Hepatocyte (in vitro differentiated cells): ENCODE measurements at regions not wholly inside any gene's neighbourhood (a gene's known extent, or its start where the extent isn't known, plus 50 kb on each side); places are given as distances from the start of the nearest gene placed in this dataset.

Source experiments
- DNase-seq: peaks from one replicate; pipeline ENCODE4 v3.0.0-alpha.2; 2016; ENCODE audit warnings: low spot score
- H2AFZ ChIP-seq: fragments of 200-600 bp; sonication (generic); 2 replicates; pipeline ENCODE4 v1.6.0; 2016; ENCODE audit warnings: antibody characterized with exemption, mild to moderate bottlenecking
- H3K27ac ChIP-seq: fragments of 200-600 bp; sonication (generic); 2 replicates; pipeline ENCODE4 v1.5.1; 2016; ENCODE audit warnings: mild to moderate bottlenecking
- H3K27me3 ChIP-seq: fragments of 200-600 bp; sonication (generic); 2 replicates; pipeline ENCODE4 v1.6.1; 2016
- H3K36me3 ChIP-seq: fragments of 200-600 bp; sonication (generic); replicated peaks from 2 replicates; pipeline ENCODE4 v1.5.1; 2016; ENCODE audit warnings: low read depth; ENCODE audit not compliant: insufficient read depth
- H3K4me1 ChIP-seq: fragments of 200-600 bp; sonication (generic); 2 replicates; pipeline ENCODE4 v1.5.1; 2016; ENCODE audit warnings: mild to moderate bottlenecking, moderate library complexity; ENCODE audit not compliant: insufficient read depth
- H3K4me2 ChIP-seq: fragments of 200-600 bp; sonication (generic); 2 replicates; pipeline ENCODE4 v1.6.0; 2016
- H3K4me3 ChIP-seq: fragments of 200-600 bp; sonication (generic); 2 replicates; pipeline ENCODE4 v1.5.1; 2016; ENCODE audit warnings: mild to moderate bottlenecking
- H3K79me2 ChIP-seq: fragments of 200-600 bp; sonication (generic); 2 replicates; pipeline ENCODE4 v1.6.0; 2017; ENCODE audit warnings: mild to moderate bottlenecking
- H3K9me2 ChIP-seq: fragments of 200-600 bp; sonication (generic); replicated peaks from 2 replicates; pipeline ENCODE4 v1.6.0; 2017; ENCODE audit warnings: mild to moderate bottlenecking; ENCODE audit not compliant: insufficient read depth
- H3K9me3 ChIP-seq: fragments of 200-600 bp; sonication (generic); 2 replicates; pipeline ENCODE4 v1.5.1; 2016; ENCODE audit warnings: low read depth, mild to moderate bottlenecking
- H4K20me1 ChIP-seq: fragments of 200-600 bp; sonication (generic); 2 replicates; pipeline ENCODE4 v1.6.0; 2016; ENCODE audit warnings: mild to moderate bottlenecking; ENCODE audit not compliant: insufficient read depth, poor library complexity, severe bottlenecking
- EZH2 ChIP-seq: fragments of 200-600 bp; sonication (generic); IDR thresholded peaks from 2 replicates; pipeline ENCODE4 v1.6.1; 2016; ENCODE audit warnings: antibody characterized with exemption, mild to moderate bottlenecking, borderline replicate concordance
- EZH2phosphoT487 ChIP-seq: fragments of 200-600 bp; sonication (generic); IDR thresholded peaks from one replicate; pipeline ENCODE4 v1.6.1; 2018; ENCODE audit warnings: antibody characterized with exemption, mild to moderate bottlenecking, low read depth, moderate library complexity; ENCODE audit not compliant: unreplicated experiment, severe bottlenecking
- WGBS: methylation state at CpG from one replicate; pipeline ENCODE4 v1.1.6; 2016; ENCODE audit warnings: low lambda C conversion rate; ENCODE audit errors: missing lambda C conversion rate; 5-methylcytosine and 5-hydroxymethylcytosine counted together
- TF ChIP-seq, protein P1 (sequence below): fragments of 200-600 bp; sonication (generic); IDR thresholded peaks from 2 replicates; pipeline ENCODE4 v1.5.1; 2016; ENCODE audit warnings: antibody characterized with exemption, mild to moderate bottlenecking; ENCODE audit not compliant: poor library complexity

GRCh38 chr6:40914005-40914404 is 125.0 kb downstream of the UNC5CL start:
- Histone ChIP-seq H3K4me3 (no peak overlapping the region), H4K20me1 (no peaks in the 10 kb centered on the region), H3K9me2 (no peaks in the 10 kb centered on the region), H3K36me3 (no peaks in the 10 kb centered on the region), H3K27ac (no peak overlapping the region), H3K4me1 (no peaks in the 10 kb centered on the region), H3K9me3 (no peaks in the 10 kb centered on the region), H3K79me2 (no peaks in the 10 kb centered on the region), H3K4me2 (no peak overlapping the region), H2AFZ (no peak overlapping the region), H3K27me3 (no peaks in the 10 kb centered on the region)
- no peak for DNase-seq
- WGBS, result 78% methylated on average over 6 of the region's 6 CpGs
- TF ChIP-seq EZH2phosphoT487 (no peak), EZH2 (no peak)
- TF ChIP-seq, protein P1, sequence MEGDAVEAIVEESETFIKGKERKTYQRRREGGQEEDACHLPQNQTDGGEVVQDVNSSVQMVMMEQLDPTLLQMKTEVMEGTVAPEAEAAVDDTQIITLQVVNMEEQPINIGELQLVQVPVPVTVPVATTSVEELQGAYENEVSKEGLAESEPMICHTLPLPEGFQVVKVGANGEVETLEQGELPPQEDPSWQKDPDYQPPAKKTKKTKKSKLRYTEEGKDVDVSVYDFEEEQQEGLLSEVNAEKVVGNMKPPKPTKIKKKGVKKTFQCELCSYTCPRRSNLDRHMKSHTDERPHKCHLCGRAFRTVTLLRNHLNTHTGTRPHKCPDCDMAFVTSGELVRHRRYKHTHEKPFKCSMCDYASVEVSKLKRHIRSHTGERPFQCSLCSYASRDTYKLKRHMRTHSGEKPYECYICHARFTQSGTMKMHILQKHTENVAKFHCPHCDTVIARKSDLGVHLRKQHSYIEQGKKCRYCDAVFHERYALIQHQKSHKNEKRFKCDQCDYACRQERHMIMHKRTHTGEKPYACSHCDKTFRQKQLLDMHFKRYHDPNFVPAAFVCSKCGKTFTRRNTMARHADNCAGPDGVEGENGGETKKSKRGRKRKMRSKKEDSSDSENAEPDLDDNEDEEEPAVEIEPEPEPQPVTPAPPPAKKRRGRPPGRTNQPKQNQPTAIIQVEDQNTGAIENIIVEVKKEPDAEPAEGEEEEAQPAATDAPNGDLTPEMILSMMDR, result no peak

DNA sequence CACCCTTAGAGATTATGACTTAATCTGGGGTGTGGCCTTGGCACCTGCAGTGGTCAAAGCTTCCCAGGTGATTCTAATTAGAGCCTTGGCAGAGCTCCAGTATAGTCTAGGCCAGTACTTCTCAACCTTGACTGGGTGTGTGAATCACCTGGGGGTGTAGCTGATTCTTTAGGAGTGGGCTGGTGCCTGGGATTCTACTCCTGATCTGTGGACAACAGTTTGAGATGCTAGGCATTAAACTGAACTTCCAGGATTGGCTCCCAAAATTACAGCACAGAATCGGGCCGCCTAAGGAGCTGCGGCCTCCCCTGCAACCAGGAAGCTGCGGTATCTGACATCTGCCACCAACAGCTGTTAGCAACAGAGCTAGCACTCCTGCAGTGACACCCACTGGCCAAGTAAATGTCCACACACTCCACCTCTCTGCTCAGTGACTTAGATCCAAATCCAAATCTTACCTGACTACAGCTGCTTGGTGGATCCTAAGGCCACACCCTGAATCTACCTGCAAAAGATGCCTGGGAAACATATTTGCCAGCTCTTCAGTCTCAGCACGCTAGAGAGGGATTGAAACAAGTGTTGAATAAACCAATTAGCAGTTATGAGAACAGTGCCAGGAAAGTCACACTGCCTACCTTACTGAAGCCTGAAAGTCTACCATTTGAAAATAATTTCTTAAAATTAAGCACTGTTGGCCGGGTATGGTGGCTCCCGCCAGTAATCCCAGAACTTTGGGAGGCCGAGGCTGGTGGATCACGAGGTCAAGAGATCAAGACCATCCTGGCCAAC is 126.7 kb downstream of the UNC5CL start:
- 69% methylated on average over 9 of the region's 9 CpGs for WGBS
- no peak overlapping the region for H3K4me3 ChIP-seq
- H3K79me2 ChIP-seq, result no peaks in the 10 kb centered on the region
- no peaks in the 10 kb centered on the region for H3K4me1 ChIP-seq
- no peak overlapping the region for H3K4me2 ChIP-seq
- H3K27me3 ChIP-seq, result no peaks in the 10 kb centered on the region
- peak; percentile 60 for DNase-seq
- no peaks in the 10 kb centered on the region for H4K20me1 ChIP-seq
- H3K9me2 ChIP-seq, result no peaks in the 10 kb centered on the region
- no peaks in the 10 kb centered on the region for H3K9me3 ChIP-seq
- TF ChIP-seq EZH2 (no peak), EZH2phosphoT487 (no peak)
- TF ChIP-seq, protein P1, result peak; percentile 51
- no peak overlapping the region for H2AFZ ChIP-seq
- no peak overlapping the region for H3K27ac ChIP-seq
- no peaks in the 10 kb centered on the region for H3K36me3 ChIP-seq

DNA sequence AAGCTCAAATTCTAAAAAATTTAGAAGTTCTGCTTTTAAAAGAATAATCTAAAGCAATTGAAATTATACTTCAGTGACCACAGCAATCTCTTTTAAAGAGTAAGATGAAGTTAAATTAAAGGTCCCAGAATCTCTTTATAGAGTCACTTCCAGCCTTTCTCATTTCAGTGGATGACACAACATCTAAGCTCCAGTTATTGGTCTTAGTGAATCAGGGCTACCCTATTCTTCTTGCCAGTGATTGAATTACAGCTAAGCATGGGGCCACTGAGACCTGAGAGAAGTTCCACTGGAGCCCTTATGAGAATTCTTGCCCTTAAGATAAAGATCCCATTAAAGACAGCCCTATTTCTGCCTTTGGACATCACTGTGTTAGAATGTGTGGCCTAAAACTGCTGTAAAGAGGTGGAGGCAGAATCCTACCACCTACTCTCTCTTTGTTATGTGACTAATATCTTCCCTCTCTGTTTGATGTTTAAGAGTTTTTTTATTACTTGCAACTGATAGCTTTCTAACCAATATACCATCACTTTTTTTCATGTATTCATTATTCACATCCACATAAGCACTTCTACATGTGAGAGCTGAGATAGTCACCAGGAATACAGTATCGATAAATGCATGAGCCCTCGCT is 128.6 kb downstream of the UNC5CL start:
- WGBS, result 100% methylated on average over 2 of the region's 2 CpGs
- TF ChIP-seq EZH2phosphoT487 (no peak), EZH2 (no peak)
- TF ChIP-seq, protein P1, result no peak
- no peaks in the 10 kb centered on the region for H3K27me3 ChIP-seq

More for the DNA sequence above, 128.6 kb downstream of the UNC5CL start:
- H3K79me2 ChIP-seq, result no peaks in the 10 kb centered on the region
- H3K27ac ChIP-seq, result no peak overlapping the region
- no peak for DNase-seq
- H4K20me1 ChIP-seq, result no peaks in the 10 kb centered on the region
- H2AFZ ChIP-seq, result no peak overlapping the region
- H3K36me3 ChIP-seq, result no peaks in the 10 kb centered on the region
- H3K9me3 ChIP-seq, result no peaks in the 10 kb centered on the region
- H3K4me2 ChIP-seq, result no peak overlapping the region
- H3K4me3 ChIP-seq, result no peak overlapping the region
- no peaks in the 10 kb centered on the region for H3K4me1 ChIP-seq
- no peaks in the 10 kb centered on the region for H3K9me2 ChIP-seq
